Activated B cell treated with CpG ODN at 0.5 μM for 24 hours (primary cell): ENCODE measurements at regions not wholly inside any gene's neighbourhood (a gene's known extent, or its start where the extent isn't known, plus 50 kb on each side); places are given as distances from the start of the nearest gene placed in this dataset.

Source experiments
- ATAC-seq: fragments of 200-7000 bp; cut with Tn5 transposase; one replicate; pipeline ENCODE4 v1.10.0; 2021; ENCODE audit warnings: low read depth, mild to moderate bottlenecking, moderate library complexity
- CTCF ChIA-PET: fragments of 350-600 bp; sonication (Branson Sonifier 250); formaldehyde crosslinking; loops from one replicate; lab custom pipeline; 2021; ENCODE audit warnings: antibody characterized with exemption; lab: Charles Lee
- POLR2A ChIA-PET: fragments of 350-600 bp; sonication (Branson Sonifier 250); formaldehyde crosslinking; loops from one replicate; lab custom pipeline; 2021; ENCODE audit warnings: antibody characterized with exemption; lab: Charles Lee
- DNase-seq: peaks from one replicate; pipeline ENCODE4 v3.0.0; 2022
- H3K27ac Mint-ChIP-seq: one replicate; pipeline ENCODE4 v1.8.0; 2020; ENCODE audit warnings: mixed read lengths
- H3K27me3 Mint-ChIP-seq: one replicate; pipeline ENCODE4 v1.8.0; 2021; ENCODE audit warnings: mixed read lengths
- H3K36me3 Mint-ChIP-seq: one replicate; pipeline ENCODE4 v1.8.0; 2021; ENCODE audit warnings: low read depth, mixed read lengths
- H3K4me1 Mint-ChIP-seq: one replicate; pipeline ENCODE4 v1.8.0; 2021; ENCODE audit warnings: mixed read lengths
- H3K4me3 Mint-ChIP-seq: one replicate; pipeline ENCODE4 v1.8.0; 2020; ENCODE audit warnings: mild to moderate bottlenecking, mixed read lengths
- H3K9me3 Mint-ChIP-seq: one replicate; pipeline ENCODE4 v1.8.0; 2020; ENCODE audit warnings: mixed read lengths
- intact Hi-C: fragments of 100-400 bp; cut with micrococcal nuclease; formaldehyde crosslinking; loops from one replicate; pipeline ENCODE4 v1.15.1; 2024
- TF ChIP-seq, protein P1 (sequence below): fragments of 200-600 bp; IDR thresholded peaks from one replicate; pipeline ENCODE4 v1.8.0; 2022; ENCODE audit warnings: antibody characterized with exemption, mild to moderate bottlenecking

- peaks cover 2% of the 10 kb centered on the region for H3K9me3 Mint-ChIP-seq
- TF ChIP-seq, protein P1, sequence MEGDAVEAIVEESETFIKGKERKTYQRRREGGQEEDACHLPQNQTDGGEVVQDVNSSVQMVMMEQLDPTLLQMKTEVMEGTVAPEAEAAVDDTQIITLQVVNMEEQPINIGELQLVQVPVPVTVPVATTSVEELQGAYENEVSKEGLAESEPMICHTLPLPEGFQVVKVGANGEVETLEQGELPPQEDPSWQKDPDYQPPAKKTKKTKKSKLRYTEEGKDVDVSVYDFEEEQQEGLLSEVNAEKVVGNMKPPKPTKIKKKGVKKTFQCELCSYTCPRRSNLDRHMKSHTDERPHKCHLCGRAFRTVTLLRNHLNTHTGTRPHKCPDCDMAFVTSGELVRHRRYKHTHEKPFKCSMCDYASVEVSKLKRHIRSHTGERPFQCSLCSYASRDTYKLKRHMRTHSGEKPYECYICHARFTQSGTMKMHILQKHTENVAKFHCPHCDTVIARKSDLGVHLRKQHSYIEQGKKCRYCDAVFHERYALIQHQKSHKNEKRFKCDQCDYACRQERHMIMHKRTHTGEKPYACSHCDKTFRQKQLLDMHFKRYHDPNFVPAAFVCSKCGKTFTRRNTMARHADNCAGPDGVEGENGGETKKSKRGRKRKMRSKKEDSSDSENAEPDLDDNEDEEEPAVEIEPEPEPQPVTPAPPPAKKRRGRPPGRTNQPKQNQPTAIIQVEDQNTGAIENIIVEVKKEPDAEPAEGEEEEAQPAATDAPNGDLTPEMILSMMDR: no peak
- no peaks in the 10 kb centered on the region for H3K4me1 Mint-ChIP-seq
- H3K27me3 Mint-ChIP-seq: no peaks in the 10 kb centered on the region
- ATAC-seq (no peak), DNase-seq (no peak)
- ChIA-PET CTCF (no interaction called here), POLR2A (no interaction called here)
- intact Hi-C loops: no loop called here
- no peak overlapping the region for H3K4me3 Mint-ChIP-seq
- no peaks in the 10 kb centered on the region for H3K36me3 Mint-ChIP-seq
- no peak overlapping the region for H3K27ac Mint-ChIP-seq
Observed at GRCh38 chr2:153079315-153079714, 360.9 kb downstream of the ARL6IP6 start.

GRCh38 chr2:153077311-153077710 lies 358.9 kb downstream of the ARL6IP6 start:
- no peak for DNase-seq
- Mint-ChIP-seq H3K4me3 (no peak overlapping the region), H3K4me1 (no peaks in the 10 kb centered on the region), H3K27me3 (no peaks in the 10 kb centered on the region), H3K27ac (no peak overlapping the region), H3K36me3 (no peaks in the 10 kb centered on the region), H3K9me3 (peaks cover 2% of the 10 kb centered on the region)
- TF ChIP-seq, protein P1: no peak
- CTCF ChIA-PET: no interaction called here
- no peak for ATAC-seq
- POLR2A ChIA-PET: no interaction called here
- intact Hi-C loops: no loop called here

DNA sequence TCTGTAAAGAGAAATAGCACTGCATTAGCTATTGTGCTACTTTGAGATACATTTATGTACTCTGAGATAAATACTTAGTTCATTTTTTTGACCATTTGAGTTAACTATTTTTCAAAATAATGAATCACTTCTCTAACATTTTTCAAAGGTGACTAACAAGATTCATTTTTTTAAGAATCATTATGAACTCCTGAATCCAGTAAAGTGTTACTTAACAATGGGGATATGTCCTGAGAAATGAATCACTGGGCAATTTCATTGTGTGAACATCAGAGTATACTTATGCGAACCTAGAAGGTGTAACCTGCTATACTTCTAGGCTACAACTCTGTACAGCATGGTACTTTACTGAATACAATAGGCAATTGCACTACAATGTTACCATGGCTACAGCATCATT lies 355.8 kb downstream of the ARL6IP6 start:
- DNase-seq (no peak), ATAC-seq (no peak)
- Mint-ChIP-seq H3K4me1 (no peaks in the 10 kb centered on the region), H3K9me3 (no peaks in the 10 kb centered on the region), H3K4me3 (no peak overlapping the region), H3K36me3 (no peaks in the 10 kb centered on the region), H3K27ac (no peak overlapping the region), H3K27me3 (no peaks in the 10 kb centered on the region)
- ChIA-PET POLR2A (no interaction called here), CTCF (no interaction called here)
- TF ChIP-seq, protein P1: no peak
- intact Hi-C loops: no loop called here

DNA sequence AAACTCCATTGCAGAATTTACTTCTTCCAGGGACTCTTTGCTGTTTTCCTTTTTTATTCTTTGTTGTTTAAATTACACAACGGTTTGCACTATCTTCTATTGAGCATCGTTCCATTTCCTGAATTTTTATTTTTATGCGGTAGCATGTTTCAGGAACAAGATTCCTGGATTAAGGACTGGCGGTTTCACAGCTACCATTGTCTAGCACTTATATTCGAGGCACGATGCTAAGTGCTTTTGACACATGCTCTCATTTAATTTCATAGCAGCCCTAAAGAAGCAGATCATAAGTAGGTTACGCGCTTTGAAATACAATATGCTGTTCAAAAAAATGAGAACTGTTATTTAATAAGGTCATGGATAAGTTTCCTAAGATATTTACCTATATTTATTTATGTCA lies 354.4 kb downstream of the ARL6IP6 start:
- no peak overlapping the region for H3K27ac Mint-ChIP-seq

GRCh38 chr2:153072077-153072476 lies 353.7 kb downstream of the ARL6IP6 start:
- ChIA-PET CTCF (no interaction called here), POLR2A (no interaction called here)
- no peaks in the 10 kb centered on the region for H3K9me3 Mint-ChIP-seq
- no peak overlapping the region for H3K4me3 Mint-ChIP-seq
- H3K27me3 Mint-ChIP-seq: no peaks in the 10 kb centered on the region
- no peak for DNase-seq
- TF ChIP-seq, protein P1: no peak
- no peaks in the 10 kb centered on the region for H3K36me3 Mint-ChIP-seq
- H3K27ac Mint-ChIP-seq: no peak overlapping the region
- intact Hi-C loops: no loop called here
- ATAC-seq: no peak
- H3K4me1 Mint-ChIP-seq: no peaks in the 10 kb centered on the region

More for the DNA sequence above, 354.4 kb downstream of the ARL6IP6 start:
- no peak for DNase-seq
- Mint-ChIP-seq H3K9me3 (no peaks in the 10 kb centered on the region), H3K4me1 (no peaks in the 10 kb centered on the region), H3K4me3 (no peak overlapping the region), H3K27me3 (no peaks in the 10 kb centered on the region), H3K36me3 (no peaks in the 10 kb centered on the region)
- no peak for ATAC-seq
- intact Hi-C loops: no loop called here
- ChIA-PET CTCF (no interaction called here), POLR2A (no interaction called here)
- TF ChIP-seq, protein P1: no peak
